ENCODE measurements at regions not wholly inside any gene's neighbourhood (a gene's known extent, or its start where the extent isn't known, plus 50 kb on each side); places are given as distances from the start of the nearest gene placed in this dataset.

- intact Hi-C loops (cut with DNase I) = no loop called here
- ATAC-seq = no peak
- no peaks in the 10 kb centered on the region for H3K4me1 ChIP-seq
- no peaks in the 10 kb centered on the region for H3K27me3 ChIP-seq (ENCODE audit: low read depth)
- DNase-seq = no peak
- no peak overlapping the region for H3K27ac ChIP-seq
- TF ChIP-seq CTCF (IDR thresholded peaks at IDR 0.05) = no peak
- no peaks in the 10 kb centered on the region for H3K36me3 ChIP-seq
- H3K9me3 ChIP-seq = no peaks in the 10 kb centered on the region
- no peak overlapping the region for H3K4me3 ChIP-seq
Measured at GRCh38 chr14:51786227-51786626, 74.2 kb upstream of the GNG2 start.

- no peak overlapping the region for H3K4me3 ChIP-seq
- intact Hi-C loops (cut with DNase I) = no loop called here
- no peak for ATAC-seq
- DNase-seq = no peak
- no peaks in the 10 kb centered on the region for H3K27me3 ChIP-seq (ENCODE audit: low read depth)
- no peaks in the 10 kb centered on the region for H3K36me3 ChIP-seq
- no peaks in the 10 kb centered on the region for H3K9me3 ChIP-seq
- no peak overlapping the region for H3K27ac ChIP-seq
- TF ChIP-seq CTCF (IDR thresholded peaks at IDR 0.05) = no peak
- H3K4me1 ChIP-seq = no peaks in the 10 kb centered on the region
Measured at GRCh38 chr14:51787352-51787751, 73.1 kb upstream of the GNG2 start.

DNA sequence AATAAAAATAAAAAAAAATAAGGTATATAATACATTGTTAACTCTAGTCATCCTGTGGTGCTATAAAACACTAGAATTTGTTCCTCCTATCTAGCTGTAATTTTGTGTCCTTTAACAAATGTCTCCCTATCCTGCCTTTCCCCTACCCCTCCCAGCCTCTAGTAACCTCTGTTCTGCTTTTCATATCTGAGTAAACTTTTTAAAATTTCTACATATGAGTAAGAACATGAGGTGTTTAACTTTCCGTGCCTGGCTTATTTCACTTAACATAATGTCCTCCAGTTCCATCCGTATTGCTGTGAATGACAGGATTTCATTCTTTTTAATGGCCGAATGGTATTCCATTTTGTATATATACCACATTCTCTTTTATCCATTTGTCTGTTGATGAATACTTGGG lies 71.3 kb upstream of the GNG2 start:
- Histone ChIP-seq H3K27ac (no peak overlapping the region), H3K4me3 (no peak overlapping the region), H3K27me3 (ENCODE audit: low read depth) (no peaks in the 10 kb centered on the region), H3K36me3 (no peaks in the 10 kb centered on the region), H3K4me1 (no peaks in the 10 kb centered on the region), H3K9me3 (no peaks in the 10 kb centered on the region)
- intact Hi-C loops (cut with DNase I) = no loop called here
- ATAC-seq (no peak), DNase-seq (no peak)
- no peak for TF ChIP-seq CTCF (IDR thresholded peaks at IDR 0.05)

DNA sequence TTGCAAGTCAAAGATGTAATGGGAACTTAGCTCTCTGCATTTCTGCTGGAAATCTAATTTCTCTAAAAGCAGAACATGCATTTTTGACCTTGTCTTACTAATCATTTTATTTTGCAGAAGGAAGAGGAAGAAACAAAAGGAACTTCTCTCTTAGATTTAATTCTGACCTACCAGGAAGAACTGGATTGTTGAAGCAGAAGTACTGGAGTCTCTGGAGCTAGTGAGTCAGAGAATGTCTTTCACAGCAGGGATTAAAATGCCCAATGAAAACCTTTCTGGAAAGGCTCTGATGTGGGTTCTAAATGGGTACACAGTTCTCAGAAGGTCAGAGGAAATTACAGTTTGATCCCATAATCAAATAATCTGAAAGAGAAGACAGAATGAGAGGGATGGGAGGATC lies 70.8 kb upstream of the GNG2 start:
- intact Hi-C loops (cut with DNase I) = no loop called here

DNA sequence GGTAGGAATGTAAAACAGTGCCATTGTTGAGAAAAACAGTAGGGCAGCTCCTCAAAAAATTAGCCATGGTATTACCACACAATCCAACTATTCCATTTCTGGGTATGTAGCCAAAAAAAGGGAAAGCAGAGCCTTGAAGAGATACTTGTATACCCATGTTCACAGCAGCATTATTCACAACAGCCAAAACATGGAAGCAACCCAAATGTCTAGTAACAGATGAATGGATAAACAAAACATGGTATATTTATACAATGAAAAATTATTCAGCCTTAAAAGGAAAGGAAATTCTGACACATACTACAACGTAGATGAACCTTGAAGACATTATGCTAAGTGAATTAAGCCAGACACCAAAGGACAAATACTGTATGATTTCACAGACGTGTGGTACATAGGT lies 67.6 kb upstream of the GNG2 start:
- no peak for DNase-seq
- Histone ChIP-seq H3K27ac (no peak overlapping the region), H3K27me3 (ENCODE audit: low read depth) (no peaks in the 10 kb centered on the region), H3K36me3 (no peaks in the 10 kb centered on the region), H3K4me3 (no peak overlapping the region), H3K9me3 (no peaks in the 10 kb centered on the region), H3K4me1 (no peaks in the 10 kb centered on the region)
- intact Hi-C loops (cut with DNase I) = no loop called here
- no peak for ATAC-seq
- no peak for TF ChIP-seq CTCF (IDR thresholded peaks at IDR 0.05)

More for the DNA sequence above, 70.8 kb upstream of the GNG2 start:
- TF ChIP-seq CTCF (IDR thresholded peaks at IDR 0.05) = no peak
- Histone ChIP-seq H3K27ac (no peak overlapping the region), H3K27me3 (ENCODE audit: low read depth) (no peaks in the 10 kb centered on the region), H3K36me3 (no peaks in the 10 kb centered on the region), H3K4me3 (no peak overlapping the region), H3K9me3 (no peaks in the 10 kb centered on the region), H3K4me1 (no peaks in the 10 kb centered on the region)
- DNase-seq (no peak), ATAC-seq (peak; percentile 45 to 63)

GRCh38 chr14:51805541-51805940 lies 54.9 kb upstream of the GNG2 start:
- Histone ChIP-seq H3K4me1 (no peaks in the 10 kb centered on the region), H3K9me3 (no peaks in the 10 kb centered on the region), H3K27ac (no peak overlapping the region), H3K27me3 (ENCODE audit: low read depth) (no peaks in the 10 kb centered on the region), H3K4me3 (no peak overlapping the region), H3K36me3 (no peaks in the 10 kb centered on the region)
- intact Hi-C loops (cut with DNase I) = no loop called here
- TF ChIP-seq CTCF (IDR thresholded peaks at IDR 0.05) = no peak
- DNase-seq = no peak
- no peak for ATAC-seq
